ENCODE measurements at regions not wholly inside any gene's neighbourhood (a gene's known extent, or its start where the extent isn't known, plus 50 kb on each side); places are given as distances from the start of the nearest gene placed in this dataset.
A peak's percentile ranks its signal among the peaks of the same experiment; 100 is the strongest.

DNA sequence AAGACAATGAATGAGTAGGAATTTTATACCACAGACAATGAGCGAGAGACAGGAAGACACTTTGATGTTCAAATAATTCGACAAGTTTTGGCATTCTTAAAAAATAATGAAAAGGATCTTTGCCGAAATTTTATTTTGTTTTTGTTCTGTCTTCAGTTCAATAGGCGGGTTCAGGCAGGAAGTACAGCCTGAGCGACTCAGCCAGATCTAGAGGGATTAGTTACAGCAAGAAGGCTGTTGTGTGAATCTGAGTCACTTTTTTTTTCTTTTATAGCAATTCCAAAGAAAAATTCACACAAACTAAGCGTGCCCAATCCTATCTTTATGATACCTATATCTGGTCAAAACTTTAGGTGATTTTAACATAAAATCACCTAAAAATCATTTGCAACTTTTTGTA is 505.4 kb upstream of the FAM241A start:
- Mint-ChIP-seq H3K9me3 (no peaks in the 10 kb centered on the region), H3K4me3 (no peak overlapping the region), H3K27ac (no peak overlapping the region), H3K36me3 (ENCODE audit: low read depth) (no peaks in the 10 kb centered on the region), H3K27me3 (ENCODE audit: insufficient read depth) (no peaks in the 10 kb centered on the region), H3K4me1 (peaks cover 10% of the 10 kb centered on the region)
- Histone ChIP-seq H3K9me3 (ENCODE audit: control insufficient read depth, low read length) (no peaks in the 10 kb centered on the region), H3K27ac (ENCODE audit: low read depth, low read length) (no peak overlapping the region), H3K36me3 (ENCODE audit: control insufficient read depth, insufficient read depth, low read length) (no peaks in the 10 kb centered on the region), H3K4me3 (ENCODE audit: low read length) (no peak overlapping the region), H3K4me1 (ENCODE audit: control insufficient read depth, insufficient read depth, low read length) (peaks cover 12% of the 10 kb centered on the region), H3K9ac (ENCODE audit: extremely low read depth, low read length, poor library complexity, severe bottlenecking) (no peak overlapping the region), H3K27me3 (ENCODE audit: control insufficient read depth, insufficient read depth, low read length, poor library complexity, severe bottlenecking) (no peaks in the 10 kb centered on the region)
- DNase-seq = no peak
- WGBS, 2 experiments (ENCODE audit: insufficient coverage in 1 of 2, insufficient read length in 1 of 2) = 82 to 89% methylated on average over 3 to 6 of the region's 6 CpGs
- TF ChIP-seq, protein P1, sequence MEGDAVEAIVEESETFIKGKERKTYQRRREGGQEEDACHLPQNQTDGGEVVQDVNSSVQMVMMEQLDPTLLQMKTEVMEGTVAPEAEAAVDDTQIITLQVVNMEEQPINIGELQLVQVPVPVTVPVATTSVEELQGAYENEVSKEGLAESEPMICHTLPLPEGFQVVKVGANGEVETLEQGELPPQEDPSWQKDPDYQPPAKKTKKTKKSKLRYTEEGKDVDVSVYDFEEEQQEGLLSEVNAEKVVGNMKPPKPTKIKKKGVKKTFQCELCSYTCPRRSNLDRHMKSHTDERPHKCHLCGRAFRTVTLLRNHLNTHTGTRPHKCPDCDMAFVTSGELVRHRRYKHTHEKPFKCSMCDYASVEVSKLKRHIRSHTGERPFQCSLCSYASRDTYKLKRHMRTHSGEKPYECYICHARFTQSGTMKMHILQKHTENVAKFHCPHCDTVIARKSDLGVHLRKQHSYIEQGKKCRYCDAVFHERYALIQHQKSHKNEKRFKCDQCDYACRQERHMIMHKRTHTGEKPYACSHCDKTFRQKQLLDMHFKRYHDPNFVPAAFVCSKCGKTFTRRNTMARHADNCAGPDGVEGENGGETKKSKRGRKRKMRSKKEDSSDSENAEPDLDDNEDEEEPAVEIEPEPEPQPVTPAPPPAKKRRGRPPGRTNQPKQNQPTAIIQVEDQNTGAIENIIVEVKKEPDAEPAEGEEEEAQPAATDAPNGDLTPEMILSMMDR (conservative IDR thresholded peaks at IDR 0.05) = no peak

DNA sequence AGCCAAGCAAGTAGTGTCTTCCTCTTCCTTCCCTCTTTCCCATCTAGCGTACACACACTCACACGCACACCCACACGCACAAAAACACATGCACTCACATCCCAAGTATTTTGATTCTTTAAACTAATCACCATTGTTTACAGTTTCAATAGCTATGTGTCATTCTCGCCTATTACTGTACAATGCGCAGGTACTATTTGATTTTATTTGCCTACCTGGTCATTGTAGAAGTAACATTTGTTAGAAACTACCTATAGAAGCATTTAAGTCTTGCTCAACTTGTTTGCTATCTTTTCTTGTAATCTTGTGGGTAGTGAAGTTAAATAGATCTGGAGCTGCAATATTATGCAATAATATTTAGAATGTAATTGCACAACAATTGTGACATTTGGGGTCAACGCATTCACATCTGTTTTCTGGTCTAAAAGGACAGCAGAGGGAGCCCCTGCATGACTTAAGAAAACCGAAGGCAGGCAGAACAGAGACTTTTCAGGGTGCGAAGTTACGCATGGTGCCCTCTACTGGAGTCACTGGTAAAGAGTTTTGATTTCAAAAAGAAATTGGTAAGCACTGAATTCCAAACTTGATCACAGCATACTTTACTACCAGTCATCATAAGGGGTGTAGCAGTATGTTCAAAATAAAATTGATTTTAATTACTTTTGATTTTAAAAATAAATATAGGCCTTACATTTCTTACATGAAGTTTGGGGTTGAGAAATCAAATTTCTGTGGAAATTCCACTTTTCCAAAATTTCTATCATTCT is 503.3 kb upstream of the FAM241A start:
- Mint-ChIP-seq H3K27me3 (ENCODE audit: insufficient read depth) (no peaks in the 10 kb centered on the region), H3K4me1 (peaks cover 7% of the 10 kb centered on the region), H3K27ac (no peak overlapping the region), H3K36me3 (ENCODE audit: low read depth) (no peaks in the 10 kb centered on the region), H3K9me3 (no peaks in the 10 kb centered on the region), H3K4me3 (no peak overlapping the region)
- TF ChIP-seq, protein P1 (conservative IDR thresholded peaks at IDR 0.05) = peak; percentile 98
- DNase-seq = peak; percentile 81
- 49 to 50% methylated on average over 6 to 9 of the region's 9 CpGs for WGBS, 2 experiments (ENCODE audit: insufficient coverage in 1 of 2, insufficient read length in 1 of 2)
- no peaks in the 10 kb centered on the region for H3K9me3 ChIP-seq (ENCODE audit: control insufficient read depth, low read length)
- no peaks in the 10 kb centered on the region for H3K36me3 ChIP-seq (ENCODE audit: control insufficient read depth, insufficient read depth, low read length)
- H3K4me1 ChIP-seq (ENCODE audit: control insufficient read depth, insufficient read depth, low read length) = peaks cover 12% of the 10 kb centered on the region
- H3K27ac ChIP-seq (ENCODE audit: low read depth, low read length) = no peak overlapping the region
- H3K27me3 ChIP-seq (ENCODE audit: control insufficient read depth, insufficient read depth, low read length, poor library complexity, severe bottlenecking) = no peaks in the 10 kb centered on the region
- H3K9ac ChIP-seq (ENCODE audit: extremely low read depth, low read length, poor library complexity, severe bottlenecking) = no peak overlapping the region
- no peak overlapping the region for H3K4me3 ChIP-seq (ENCODE audit: low read length)

DNA sequence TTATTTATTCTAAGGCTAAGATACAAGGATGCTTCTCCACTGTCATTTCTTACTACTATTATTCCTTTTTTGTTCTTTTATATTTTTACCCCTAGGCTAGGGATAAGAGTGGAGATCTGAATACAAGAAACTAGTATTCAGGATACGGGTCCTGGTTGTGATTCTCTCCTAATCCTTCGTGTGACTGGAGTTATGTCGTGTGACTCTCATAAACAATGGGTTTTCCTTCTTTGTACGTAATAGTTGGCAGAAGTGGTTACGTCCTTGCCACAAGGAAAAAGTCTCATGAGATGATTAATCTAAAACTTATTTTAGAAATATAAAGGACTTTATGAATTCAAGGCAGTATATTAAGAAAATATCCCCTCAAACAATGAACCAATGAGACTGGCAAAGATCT is 497.2 kb upstream of the FAM241A start:
- Histone ChIP-seq H3K4me3 (ENCODE audit: low read length) (no peak overlapping the region), H3K36me3 (ENCODE audit: control insufficient read depth, insufficient read depth, low read length) (no peaks in the 10 kb centered on the region), H3K9me3 (ENCODE audit: control insufficient read depth, low read length) (no peaks in the 10 kb centered on the region), H3K4me1 (ENCODE audit: control insufficient read depth, insufficient read depth, low read length) (peaks cover 12% of the 10 kb centered on the region), H3K9ac (ENCODE audit: extremely low read depth, low read length, poor library complexity, severe bottlenecking) (no peak overlapping the region), H3K27ac (ENCODE audit: low read depth, low read length) (no peak overlapping the region), H3K27me3 (ENCODE audit: control insufficient read depth, insufficient read depth, low read length, poor library complexity, severe bottlenecking) (no peaks in the 10 kb centered on the region)
- 92 to 93% methylated on average over 3 to 5 of the region's 5 CpGs for WGBS, 2 experiments (ENCODE audit: insufficient coverage in 1 of 2, insufficient read length in 1 of 2)
- Mint-ChIP-seq H3K9me3 (no peaks in the 10 kb centered on the region), H3K4me3 (no peak overlapping the region), H3K27ac (no peak overlapping the region), H3K27me3 (ENCODE audit: insufficient read depth) (no peaks in the 10 kb centered on the region), H3K36me3 (ENCODE audit: low read depth) (no peaks in the 10 kb centered on the region), H3K4me1 (peaks cover 40% of the 10 kb centered on the region)
- DNase-seq = no peak
- TF ChIP-seq, protein P1 (conservative IDR thresholded peaks at IDR 0.05) = no peak
